ENCODE measurements at regions not wholly inside any gene's neighbourhood (a gene's known extent, or its start where the extent isn't known, plus 50 kb on each side); places are given as distances from the start of the nearest gene placed in this dataset.

GRCh38 chr5:125829349-125829748, 593.9 kb upstream of the GRAMD2B start:
- DNase-seq, result no peak
- Mint-ChIP-seq H3K4me3 (no peak overlapping the region), H3K27me3 (ENCODE audit: insufficient read depth) (no peaks in the 10 kb centered on the region), H3K4me1 (peaks cover under 1% of the 10 kb centered on the region), H3K36me3 (ENCODE audit: low read depth) (no peaks in the 10 kb centered on the region), H3K9me3 (peaks cover 9% of the 10 kb centered on the region), H3K27ac (no peak overlapping the region)
- no peak overlapping the region for H3K9ac ChIP-seq (ENCODE audit: extremely low read depth, low read length, poor library complexity, severe bottlenecking)
- H3K36me3 ChIP-seq (ENCODE audit: control insufficient read depth, insufficient read depth, low read length), result no peaks in the 10 kb centered on the region
- 78 to 85% methylated on average over 3 to 4 of the region's 4 CpGs for WGBS, 2 experiments (ENCODE audit: insufficient coverage in 1 of 2, insufficient read length in 1 of 2)
- no peak overlapping the region for H3K4me3 ChIP-seq (ENCODE audit: low read length)
- H3K4me1 ChIP-seq (ENCODE audit: control insufficient read depth, insufficient read depth, low read length), result no peaks in the 10 kb centered on the region
- H3K27me3 ChIP-seq (ENCODE audit: control insufficient read depth, insufficient read depth, low read length, poor library complexity, severe bottlenecking), result no peaks in the 10 kb centered on the region
- H3K27ac ChIP-seq (ENCODE audit: low read depth, low read length), result no peak overlapping the region
- peak; percentile 15 for TF ChIP-seq CTCF (conservative IDR thresholded peaks at IDR 0.05)
- no peaks in the 10 kb centered on the region for H3K9me3 ChIP-seq (ENCODE audit: control insufficient read depth, low read length)

GRCh38 chr5:125833398-125833797, 589.8 kb upstream of the GRAMD2B start:
- DNase-seq, result no peak
- Histone ChIP-seq H3K36me3 (ENCODE audit: control insufficient read depth, insufficient read depth, low read length) (no peaks in the 10 kb centered on the region), H3K9ac (ENCODE audit: extremely low read depth, low read length, poor library complexity, severe bottlenecking) (no peak overlapping the region), H3K4me3 (ENCODE audit: low read length) (no peak overlapping the region), H3K9me3 (ENCODE audit: control insufficient read depth, low read length) (no peaks in the 10 kb centered on the region), H3K4me1 (ENCODE audit: control insufficient read depth, insufficient read depth, low read length) (no peaks in the 10 kb centered on the region), H3K27me3 (ENCODE audit: control insufficient read depth, insufficient read depth, low read length, poor library complexity, severe bottlenecking) (no peaks in the 10 kb centered on the region), H3K27ac (ENCODE audit: low read depth, low read length) (no peak overlapping the region)
- 96% methylated on average over 2 of the region's 2 CpGs; no CpG with 5 or more reads in 1 of the 2 experiments for WGBS, 2 experiments (ENCODE audit: insufficient coverage in 1 of 2, insufficient read length in 1 of 2)
- H3K36me3 Mint-ChIP-seq (ENCODE audit: low read depth), result no peaks in the 10 kb centered on the region
- H3K4me3 Mint-ChIP-seq, result no peak overlapping the region
- no peak for TF ChIP-seq CTCF (conservative IDR thresholded peaks at IDR 0.05)
- no peaks in the 10 kb centered on the region for H3K27me3 Mint-ChIP-seq (ENCODE audit: insufficient read depth)
- H3K9me3 Mint-ChIP-seq, result peaks cover 9% of the 10 kb centered on the region
- peaks cover 18% of the 10 kb centered on the region for H3K4me1 Mint-ChIP-seq
- H3K27ac Mint-ChIP-seq, result no peak overlapping the region

GRCh38 chr5:125834438-125835115, 588.6 kb upstream of the GRAMD2B start:
- no peaks in the 10 kb centered on the region for H3K27me3 Mint-ChIP-seq (ENCODE audit: insufficient read depth)
- Histone ChIP-seq H3K9ac (ENCODE audit: extremely low read depth, low read length, poor library complexity, severe bottlenecking) (no peak overlapping the region), H3K36me3 (ENCODE audit: control insufficient read depth, insufficient read depth, low read length) (no peaks in the 10 kb centered on the region), H3K27ac (ENCODE audit: low read depth, low read length) (peak overlapping the region; percentile 40), H3K9me3 (ENCODE audit: control insufficient read depth, low read length) (no peaks in the 10 kb centered on the region), H3K4me3 (ENCODE audit: low read length) (no peak overlapping the region), H3K27me3 (ENCODE audit: control insufficient read depth, insufficient read depth, low read length, poor library complexity, severe bottlenecking) (no peaks in the 10 kb centered on the region), H3K4me1 (ENCODE audit: control insufficient read depth, insufficient read depth, low read length) (no peaks in the 10 kb centered on the region)
- WGBS, 2 experiments (ENCODE audit: insufficient coverage in 1 of 2, insufficient read length in 1 of 2), result 53 to 89% methylated on average over 4 to 10 of the region's 10 CpGs
- H3K4me3 Mint-ChIP-seq, result no peak overlapping the region
- no peak overlapping the region for H3K27ac Mint-ChIP-seq
- H3K4me1 Mint-ChIP-seq, result peaks cover 18% of the 10 kb centered on the region
- peaks cover 9% of the 10 kb centered on the region for H3K9me3 Mint-ChIP-seq
- no peak for TF ChIP-seq CTCF (conservative IDR thresholded peaks at IDR 0.05)
- DNase-seq, result no peak
- H3K36me3 Mint-ChIP-seq (ENCODE audit: low read depth), result no peaks in the 10 kb centered on the region
